ENCODE measurements at regions not wholly inside any gene's neighbourhood (a gene's known extent, or its start where the extent isn't known, plus 50 kb on each side); places are given as distances from the start of the nearest gene placed in this dataset.
A peak's percentile ranks its signal among the peaks of the same experiment; 100 is the strongest.

DNA sequence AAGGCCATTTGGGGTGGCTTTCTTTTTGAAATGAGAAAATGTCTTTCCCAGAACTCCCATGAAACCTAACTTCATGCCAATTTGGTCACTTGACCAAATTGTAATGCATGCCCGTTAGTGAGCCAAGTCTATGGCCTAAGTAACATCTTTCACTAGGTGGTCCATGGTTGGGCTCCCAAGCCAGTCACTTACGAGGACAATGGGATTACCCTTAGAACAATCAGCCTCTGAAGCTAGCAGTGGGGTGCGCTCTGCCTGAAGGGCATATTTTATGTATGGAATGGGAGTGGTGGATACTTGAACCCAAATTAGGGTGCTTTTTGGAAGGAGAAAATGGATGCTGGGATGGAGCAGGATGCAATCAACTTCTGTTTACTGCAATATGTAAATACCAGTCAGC lies 127.4 kb upstream of the GOLIM4 start:
- CTCF ChIA-PET, result no interaction called here

DNA sequence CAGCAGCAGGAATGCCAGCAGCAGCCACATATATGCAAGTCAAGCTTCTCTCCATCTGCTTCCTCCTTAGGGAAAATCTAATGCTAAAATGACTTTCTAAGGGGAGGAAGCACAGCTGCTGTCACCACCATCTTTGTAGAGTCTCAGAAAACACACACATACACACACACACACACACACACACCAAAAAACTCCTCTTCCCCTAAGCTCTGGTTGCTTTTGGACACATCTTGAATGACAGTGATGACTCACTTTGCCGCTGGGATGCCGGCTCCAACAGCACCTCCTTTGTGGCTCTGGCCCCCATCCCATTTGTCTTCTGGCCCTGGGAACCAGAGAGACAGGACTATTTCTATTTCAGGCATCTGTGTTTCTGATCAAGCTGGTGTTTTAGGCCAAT lies 124.8 kb upstream of the GOLIM4 start:
- Mint-ChIP-seq H3K4me3 (no peak overlapping the region), H3K4me1 (no peaks in the 10 kb centered on the region), H3K9me3 (no peaks in the 10 kb centered on the region), H3K36me3 (ENCODE audit: low read depth) (no peaks in the 10 kb centered on the region), H3K27me3 (no peaks in the 10 kb centered on the region), H3K27ac (no peak overlapping the region)
- POLR2A ChIA-PET, result no interaction called here
- no peak for DNase-seq
- CTCF ChIA-PET, result interaction anchor here (1.6 kb wide), 1 partner anchor 9 kb away, joined by 4 read pairs; no protein-coding TSS in a partner anchor

More for the DNA sequence above, 127.4 kb upstream of the GOLIM4 start:
- H3K4me3 Mint-ChIP-seq, result no peak overlapping the region
- no peak overlapping the region for H3K27ac Mint-ChIP-seq
- H3K9me3 Mint-ChIP-seq, result no peaks in the 10 kb centered on the region
- no peaks in the 10 kb centered on the region for H3K27me3 Mint-ChIP-seq
- POLR2A ChIA-PET, result no interaction called here
- no peaks in the 10 kb centered on the region for H3K36me3 Mint-ChIP-seq (ENCODE audit: low read depth)
- H3K4me1 Mint-ChIP-seq, result no peaks in the 10 kb centered on the region
- DNase-seq, result no peak

DNA sequence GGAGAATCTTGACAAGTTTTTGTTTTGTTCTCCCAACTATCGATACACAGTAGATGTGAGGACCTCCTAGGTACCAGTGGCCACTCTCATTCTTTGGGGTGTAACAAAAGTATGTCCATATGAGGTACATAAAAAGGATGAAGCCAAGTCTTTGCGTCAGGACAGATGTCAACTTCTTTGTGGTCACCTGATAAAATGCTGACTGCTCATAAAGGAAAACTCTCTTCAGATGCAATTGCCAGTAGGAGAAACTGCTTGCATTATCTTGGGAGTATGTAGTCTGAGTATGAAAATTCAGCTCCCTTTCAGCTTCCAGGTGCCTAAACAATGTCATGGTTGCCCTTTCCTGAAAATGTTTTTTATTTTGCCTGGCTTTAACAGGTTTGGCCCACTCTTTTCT lies 123.8 kb upstream of the GOLIM4 start:
- Mint-ChIP-seq H3K27ac (no peak overlapping the region), H3K36me3 (ENCODE audit: low read depth) (no peaks in the 10 kb centered on the region), H3K9me3 (no peaks in the 10 kb centered on the region), H3K27me3 (peaks cover 3% of the 10 kb centered on the region), H3K4me3 (no peak overlapping the region), H3K4me1 (peaks cover 3% of the 10 kb centered on the region)
- ChIA-PET POLR2A (no interaction called here), CTCF (no interaction called here)
- no peak for DNase-seq

- Mint-ChIP-seq H3K27ac (no peak overlapping the region), H3K27me3 (peaks cover 3% of the 10 kb centered on the region), H3K4me1 (peaks cover 11% of the 10 kb centered on the region), H3K4me3 (no peak overlapping the region), H3K36me3 (ENCODE audit: low read depth) (no peaks in the 10 kb centered on the region), H3K9me3 (no peaks in the 10 kb centered on the region)
- ChIA-PET POLR2A (no interaction called here), CTCF (no interaction called here)
- DNase-seq, result no peak
Measured at GRCh38 chr3:168218600-168218999, 122.9 kb upstream of the GOLIM4 start.

GRCh38 chr3:168216851-168217250 lies 121.1 kb upstream of the GOLIM4 start:
- H3K36me3 Mint-ChIP-seq (ENCODE audit: low read depth), result no peaks in the 10 kb centered on the region
- peaks cover 15% of the 10 kb centered on the region for H3K4me1 Mint-ChIP-seq
- H3K4me3 Mint-ChIP-seq, result no peak overlapping the region
- CTCF ChIA-PET, result no interaction called here
- H3K27ac Mint-ChIP-seq, result no peak overlapping the region
- H3K9me3 Mint-ChIP-seq, result no peaks in the 10 kb centered on the region
- POLR2A ChIA-PET, result no interaction called here
- H3K27me3 Mint-ChIP-seq, result peaks cover 3% of the 10 kb centered on the region
- DNase-seq, result no peak

- DNase-seq, result no peak
- CTCF ChIA-PET, result interaction anchor here (0.8 to 1.1 kb wide), 3 partner anchors 63 to 634 kb away, joined by 3 read pairs; no protein-coding TSS in a partner anchor
- Mint-ChIP-seq H3K4me3 (peak overlapping the region; percentile 58), H3K9me3 (no peaks in the 10 kb centered on the region), H3K27me3 (peaks cover 3% of the 10 kb centered on the region), H3K36me3 (ENCODE audit: low read depth) (no peaks in the 10 kb centered on the region), H3K27ac (peak overlapping the region; percentile 24), H3K4me1 (peaks cover 15% of the 10 kb centered on the region)
- POLR2A ChIA-PET, result no interaction called here
Measured at GRCh38 chr3:168213920-168214319, 118.2 kb upstream of the GOLIM4 start.

- no peak for DNase-seq
- CTCF ChIA-PET, result interaction anchor here (0.8 to 1.7 kb wide), 3 partner anchors 8 to 653 kb away, joined by 3 to 7 read pairs (median 4); no protein-coding TSS in a partner anchor
- no peak overlapping the region for H3K4me3 Mint-ChIP-seq
- no peaks in the 10 kb centered on the region for H3K36me3 Mint-ChIP-seq (ENCODE audit: low read depth)
- H3K27me3 Mint-ChIP-seq, result peaks cover 3% of the 10 kb centered on the region
- H3K9me3 Mint-ChIP-seq, result no peaks in the 10 kb centered on the region
- H3K4me1 Mint-ChIP-seq, result peaks cover 15% of the 10 kb centered on the region
- POLR2A ChIA-PET, result no interaction called here
- H3K27ac Mint-ChIP-seq, result no peak overlapping the region
Measured at GRCh38 chr3:168212664-168213285, 117.1 kb upstream of the GOLIM4 start.

DNA sequence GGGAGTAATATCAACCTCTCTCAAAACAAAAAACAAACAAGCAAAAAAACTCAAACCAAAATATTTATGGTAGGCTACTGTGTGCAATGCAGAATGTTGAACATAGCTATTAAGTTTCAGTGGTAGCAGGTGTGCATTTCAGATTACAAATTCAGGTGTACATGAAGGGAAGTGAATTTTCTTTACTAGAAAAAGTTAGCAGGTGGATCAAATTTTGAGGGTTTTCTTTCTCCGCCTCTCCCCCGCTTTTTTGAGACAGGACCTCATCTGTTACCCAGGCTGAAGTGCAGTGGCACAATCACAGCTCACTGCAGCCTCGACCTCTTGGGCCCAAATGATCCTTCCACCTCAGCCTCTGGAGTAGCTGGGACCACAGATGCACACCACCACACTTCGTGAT lies 109.7 kb upstream of the GOLIM4 start:
- ChIA-PET POLR2A (no interaction called here), CTCF (interaction anchor here (1.0 kb wide), 1 partner anchor 165 kb away, joined by 3 read pairs; no protein-coding TSS in a partner anchor)
- DNase-seq, result no peak
- no peaks in the 10 kb centered on the region for H3K4me1 Mint-ChIP-seq
- no peaks in the 10 kb centered on the region for H3K9me3 Mint-ChIP-seq
- no peak overlapping the region for H3K27ac Mint-ChIP-seq
- H3K36me3 Mint-ChIP-seq (ENCODE audit: low read depth), result no peaks in the 10 kb centered on the region
- H3K4me3 Mint-ChIP-seq, result no peak overlapping the region
- no peaks in the 10 kb centered on the region for H3K27me3 Mint-ChIP-seq

DNA sequence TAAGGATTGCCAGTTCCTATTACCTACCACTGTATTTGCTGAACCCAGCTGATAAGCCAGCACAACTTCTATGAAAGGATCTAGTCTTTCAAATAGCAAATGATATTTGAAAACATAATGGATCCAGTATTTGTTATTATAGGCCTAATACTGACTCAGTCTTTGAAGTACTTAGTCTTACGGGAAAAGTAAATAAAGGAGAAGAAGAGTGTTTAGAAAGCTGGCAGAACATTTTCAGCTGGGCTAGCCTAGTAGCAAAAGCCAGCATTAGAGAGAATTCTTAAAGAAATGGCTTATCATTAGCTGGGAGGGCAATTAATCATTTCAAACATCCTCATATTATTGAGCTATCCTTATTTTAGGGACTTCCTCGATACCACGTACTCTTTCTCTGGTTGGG lies 101.4 kb upstream of the GOLIM4 start:
- Mint-ChIP-seq H3K27ac (no peak overlapping the region), H3K4me3 (no peak overlapping the region), H3K9me3 (no peaks in the 10 kb centered on the region), H3K4me1 (no peaks in the 10 kb centered on the region), H3K36me3 (ENCODE audit: low read depth) (no peaks in the 10 kb centered on the region), H3K27me3 (no peaks in the 10 kb centered on the region)
- ChIA-PET CTCF (no interaction called here), POLR2A (no interaction called here)
- DNase-seq, result no peak

DNA sequence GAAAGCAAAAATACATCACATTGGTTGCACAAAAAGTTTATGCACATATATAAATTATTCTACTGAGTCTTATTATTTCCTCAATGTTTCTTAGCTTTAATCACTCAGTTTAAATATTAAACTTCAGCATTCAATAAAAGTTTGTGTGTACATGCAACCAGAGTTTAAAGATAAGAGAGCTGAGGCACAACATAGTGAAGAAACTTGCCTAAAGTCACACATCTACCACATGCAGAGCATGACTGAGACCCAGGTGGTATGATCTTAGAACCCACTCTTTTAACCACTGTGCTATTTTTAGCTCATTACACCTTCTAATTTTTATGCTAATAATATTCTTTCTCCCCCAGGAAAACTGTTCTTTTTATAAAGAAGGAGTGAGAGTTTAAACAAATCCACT lies 96.1 kb upstream of the GOLIM4 start:
- Mint-ChIP-seq H3K27ac (no peak overlapping the region), H3K9me3 (no peaks in the 10 kb centered on the region)
- CTCF ChIA-PET, result no interaction called here

DNA sequence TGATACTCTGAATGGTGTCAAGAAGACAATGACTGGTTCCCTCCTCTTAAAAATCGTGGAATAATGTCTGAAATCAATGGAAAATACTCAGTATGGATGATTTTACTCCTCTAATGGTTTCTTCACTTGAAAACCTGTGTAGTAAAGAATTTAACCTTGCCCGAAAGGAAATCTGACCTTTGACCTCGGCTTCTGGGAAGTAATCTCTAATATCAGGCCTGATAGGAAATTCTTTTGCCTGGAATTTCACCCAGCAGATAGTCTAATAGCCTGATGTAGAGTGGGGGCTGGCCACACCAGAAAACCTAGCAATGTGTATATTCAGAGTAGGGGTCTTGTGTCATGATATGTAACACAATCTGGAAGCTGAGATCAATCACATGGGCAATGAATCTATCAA lies 91.5 kb upstream of the GOLIM4 start:
- no peak for DNase-seq
- Mint-ChIP-seq H3K27ac (no peak overlapping the region), H3K4me3 (no peak overlapping the region), H3K9me3 (no peaks in the 10 kb centered on the region), H3K36me3 (ENCODE audit: low read depth) (no peaks in the 10 kb centered on the region), H3K4me1 (no peaks in the 10 kb centered on the region), H3K27me3 (no peaks in the 10 kb centered on the region)
- ChIA-PET POLR2A (no interaction called here), CTCF (no interaction called here)

More for the DNA sequence above, 96.1 kb upstream of the GOLIM4 start:
- H3K36me3 Mint-ChIP-seq (ENCODE audit: low read depth), result no peaks in the 10 kb centered on the region
- no peak overlapping the region for H3K4me3 Mint-ChIP-seq
- no peaks in the 10 kb centered on the region for H3K27me3 Mint-ChIP-seq
- DNase-seq, result no peak
- no peaks in the 10 kb centered on the region for H3K4me1 Mint-ChIP-seq
- POLR2A ChIA-PET, result no interaction called here

DNA sequence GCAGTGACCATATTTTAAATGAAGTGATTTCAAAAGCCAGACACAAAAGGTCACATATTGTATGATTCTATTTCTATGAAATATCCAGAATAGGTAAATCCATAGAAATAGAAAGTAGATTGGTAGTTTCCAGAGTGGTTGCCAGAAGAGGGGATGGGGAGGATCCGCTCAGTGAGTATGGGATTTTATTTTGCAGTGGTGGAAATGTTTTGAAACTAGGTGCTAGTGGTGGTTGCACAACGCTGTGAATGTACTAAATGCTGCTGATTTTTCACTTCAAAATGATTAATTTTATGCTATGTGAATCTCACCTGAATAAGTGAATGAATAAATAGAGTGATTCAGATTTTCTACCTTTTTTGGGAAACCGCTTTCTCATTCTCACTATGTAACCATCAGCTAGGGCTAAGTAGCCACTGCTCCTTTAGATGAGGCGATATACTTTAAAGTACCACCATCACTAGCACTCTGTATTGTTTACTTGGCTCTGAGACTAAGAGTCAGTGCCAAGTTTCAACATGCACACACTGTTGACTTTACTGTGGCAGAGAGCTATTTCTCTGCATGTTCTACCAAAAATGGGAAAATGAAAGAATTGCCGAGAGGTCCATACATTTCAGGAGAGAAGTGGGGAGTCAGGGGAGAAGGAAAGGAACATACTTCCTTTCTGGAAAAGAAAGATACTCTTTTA lies 90.7 kb upstream of the GOLIM4 start:
- Mint-ChIP-seq H3K4me3 (no peak overlapping the region), H3K27me3 (no peaks in the 10 kb centered on the region), H3K36me3 (ENCODE audit: low read depth) (no peaks in the 10 kb centered on the region), H3K27ac (no peak overlapping the region), H3K9me3 (no peaks in the 10 kb centered on the region), H3K4me1 (no peaks in the 10 kb centered on the region)
- DNase-seq, result no peak
- CTCF ChIA-PET, result no interaction called here
- POLR2A ChIA-PET, result no interaction called here

- ChIA-PET CTCF (no interaction called here), POLR2A (no interaction called here)
- DNase-seq, result no peak
- Mint-ChIP-seq H3K4me3 (no peak overlapping the region), H3K27me3 (no peaks in the 10 kb centered on the region), H3K9me3 (no peaks in the 10 kb centered on the region), H3K36me3 (ENCODE audit: low read depth) (no peaks in the 10 kb centered on the region), H3K27ac (no peak overlapping the region), H3K4me1 (no peaks in the 10 kb centered on the region)
Measured at GRCh38 chr3:168183774-168184173, 88.0 kb upstream of the GOLIM4 start.

- ChIA-PET CTCF (interaction anchor here (4.1 kb wide), 1 partner anchor 122 kb away, joined by 25 read pairs; no protein-coding TSS in a partner anchor), POLR2A (no interaction called here)
- Mint-ChIP-seq H3K4me3 (no peak overlapping the region), H3K27ac (no peak overlapping the region), H3K27me3 (no peaks in the 10 kb centered on the region), H3K36me3 (ENCODE audit: low read depth) (no peaks in the 10 kb centered on the region), H3K4me1 (no peaks in the 10 kb centered on the region), H3K9me3 (no peaks in the 10 kb centered on the region)
- DNase-seq, result no peak
Measured at GRCh38 chr3:168168743-168169142, 73.0 kb upstream of the GOLIM4 start.

Data from activated CD4-positive, alpha-beta memory T cell treated with anti-CD3 and anti-CD28 coated beads, Interleukin-2, amount 10 ng/mL, durations not matched to agents 7 days and 5 days (primary cell).